Loucy (cell line): ENCODE measurements at regions not wholly inside any gene's neighbourhood (a gene's known extent, or its start where the extent isn't known, plus 50 kb on each side); places are given as distances from the start of the nearest gene placed in this dataset.

Source experiments
- H2AFZ ChIP-seq: fragments of 200-600 bp; sonication (generic); 2 replicates; pipeline ENCODE4 v1.6.0; 2016; ENCODE audit warnings: antibody characterized with exemption, mild to moderate bottlenecking, low read length, moderate library complexity
- H3F3A ChIP-seq: fragments of 200-600 bp; 2 replicates; pipeline ENCODE4 v1.6.0; 2016; ENCODE audit warnings: antibody characterized with exemption, low read depth, mild to moderate bottlenecking
- H3K27me3 ChIP-seq: fragments of 200-600 bp; sonication (generic); 2 replicates; pipeline ENCODE4 v1.6.1; 2014; ENCODE audit warnings: low read length, mild to moderate bottlenecking; ENCODE audit not compliant: insufficient read depth, poor library complexity, severe bottlenecking
- H3K36me3 ChIP-seq: fragments of 200-600 bp; sonication (generic); 2 replicates; pipeline ENCODE4 v1.6.1; 2016; ENCODE audit warnings: low read length; ENCODE audit not compliant: insufficient read depth
- H3K4me1 ChIP-seq: fragments of 200-600 bp; sonication (generic); 2 replicates; pipeline ENCODE4 v1.5.1; 2014; ENCODE audit warnings: low read length, mild to moderate bottlenecking; ENCODE audit not compliant: insufficient read depth, poor library complexity, severe bottlenecking
- H3K4me2 ChIP-seq: fragments of 200-600 bp; sonication (generic); 2 replicates; pipeline ENCODE4 v1.6.0; 2014; ENCODE audit warnings: antibody characterized with exemption, low read length, low read depth, mild to moderate bottlenecking; ENCODE audit not compliant: poor library complexity, severe bottlenecking
- H3K4me3 ChIP-seq: fragments of 200-600 bp; sonication (generic); 2 replicates; pipeline ENCODE4 v1.5.1; 2014; ENCODE audit warnings: low read length, mild to moderate bottlenecking, mixed read lengths; ENCODE audit not compliant: poor library complexity, severe bottlenecking
- H3K79me2 ChIP-seq: fragments of 200-600 bp; sonication (generic); 2 replicates; pipeline ENCODE4 v1.6.1; 2014; ENCODE audit warnings: low read length; ENCODE audit not compliant: insufficient read depth
- H3K9ac ChIP-seq: fragments of 200-600 bp; sonication (generic); 2 replicates; pipeline ENCODE4 v1.6.0; 2014; ENCODE audit warnings: mild to moderate bottlenecking, low read depth, low read length, moderate library complexity; ENCODE audit not compliant: poor library complexity, severe bottlenecking
- H3K9me2 ChIP-seq: fragments of 200-600 bp; sonication (generic); replicated peaks from 2 replicates; pipeline ENCODE4 v1.6.1; 2016; ENCODE audit warnings: low read depth, low read length, mixed read lengths
- H3K9me3 ChIP-seq: fragments of 200-600 bp; sonication (generic); 2 replicates; pipeline ENCODE4 v1.6.1; 2014; ENCODE audit warnings: mild to moderate bottlenecking, antibody characterized with exemption, low read length, low read depth; ENCODE audit not compliant: insufficient read depth
- H4K20me1 ChIP-seq: fragments of 200-600 bp; sonication (generic); 2 replicates; pipeline ENCODE4 v1.6.0; 2014; ENCODE audit warnings: antibody characterized with exemption, low read length, mild to moderate bottlenecking; ENCODE audit not compliant: insufficient read depth, poor library complexity, severe bottlenecking
- EZH2phosphoT487 ChIP-seq: fragments of 200-600 bp; IDR thresholded peaks from 2 replicates; pipeline ENCODE4 v1.6.1; 2018; ENCODE audit warnings: antibody characterized with exemption, mild to moderate bottlenecking, moderate library complexity, borderline replicate concordance
- TF ChIP-seq, protein P1 (sequence below): fragments of 200-600 bp; sonication (generic); conservative IDR thresholded peaks from 2 replicates; pipeline ENCODE4 v1.5.1; 2014; ENCODE audit warnings: mild to moderate bottlenecking, antibody characterized with exemption, low read length

DNA sequence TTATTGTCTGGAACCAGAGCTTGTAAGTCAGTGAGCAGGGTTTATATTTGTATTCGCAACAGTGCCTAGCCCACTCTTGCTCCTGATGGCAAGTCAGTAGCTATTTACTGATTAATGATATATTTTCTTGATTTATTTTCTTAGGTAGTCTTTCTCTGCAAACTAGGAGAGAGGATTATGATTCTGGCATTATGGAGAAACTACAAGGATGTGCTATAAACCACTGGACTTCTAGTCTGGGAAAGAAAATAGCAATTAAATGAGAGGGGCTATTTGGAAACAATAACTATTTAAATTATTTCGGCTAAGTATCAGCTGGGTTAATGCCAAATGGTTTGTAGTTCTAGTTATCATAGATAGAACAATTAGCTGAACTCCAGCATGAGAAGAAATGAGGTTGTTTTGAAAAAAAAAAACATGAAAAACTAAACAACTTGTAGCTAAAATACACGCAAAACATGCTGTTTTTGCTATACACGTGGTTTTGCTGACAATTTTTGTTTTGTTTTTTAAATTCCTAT lies 304.9 kb upstream of the TCF21 start:
- no peak overlapping the region for H2AFZ ChIP-seq
- no peaks in the 10 kb centered on the region for H3K79me2 ChIP-seq
- TF ChIP-seq, protein P1, sequence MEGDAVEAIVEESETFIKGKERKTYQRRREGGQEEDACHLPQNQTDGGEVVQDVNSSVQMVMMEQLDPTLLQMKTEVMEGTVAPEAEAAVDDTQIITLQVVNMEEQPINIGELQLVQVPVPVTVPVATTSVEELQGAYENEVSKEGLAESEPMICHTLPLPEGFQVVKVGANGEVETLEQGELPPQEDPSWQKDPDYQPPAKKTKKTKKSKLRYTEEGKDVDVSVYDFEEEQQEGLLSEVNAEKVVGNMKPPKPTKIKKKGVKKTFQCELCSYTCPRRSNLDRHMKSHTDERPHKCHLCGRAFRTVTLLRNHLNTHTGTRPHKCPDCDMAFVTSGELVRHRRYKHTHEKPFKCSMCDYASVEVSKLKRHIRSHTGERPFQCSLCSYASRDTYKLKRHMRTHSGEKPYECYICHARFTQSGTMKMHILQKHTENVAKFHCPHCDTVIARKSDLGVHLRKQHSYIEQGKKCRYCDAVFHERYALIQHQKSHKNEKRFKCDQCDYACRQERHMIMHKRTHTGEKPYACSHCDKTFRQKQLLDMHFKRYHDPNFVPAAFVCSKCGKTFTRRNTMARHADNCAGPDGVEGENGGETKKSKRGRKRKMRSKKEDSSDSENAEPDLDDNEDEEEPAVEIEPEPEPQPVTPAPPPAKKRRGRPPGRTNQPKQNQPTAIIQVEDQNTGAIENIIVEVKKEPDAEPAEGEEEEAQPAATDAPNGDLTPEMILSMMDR, result no peak
- no peak for TF ChIP-seq EZH2phosphoT487
- H3K27me3 ChIP-seq, result no peaks in the 10 kb centered on the region
- H3K36me3 ChIP-seq, result no peaks in the 10 kb centered on the region
- H4K20me1 ChIP-seq, result no peaks in the 10 kb centered on the region
- H3K9me2 ChIP-seq, result no peaks in the 10 kb centered on the region
- no peak overlapping the region for H3K4me3 ChIP-seq
- no peak overlapping the region for H3K9ac ChIP-seq
- H3K4me2 ChIP-seq, result no peak overlapping the region
- no peaks in the 10 kb centered on the region for H3K9me3 ChIP-seq
- H3K4me1 ChIP-seq, result no peaks in the 10 kb centered on the region
- H3F3A ChIP-seq, result no peaks in the 10 kb centered on the region

DNA sequence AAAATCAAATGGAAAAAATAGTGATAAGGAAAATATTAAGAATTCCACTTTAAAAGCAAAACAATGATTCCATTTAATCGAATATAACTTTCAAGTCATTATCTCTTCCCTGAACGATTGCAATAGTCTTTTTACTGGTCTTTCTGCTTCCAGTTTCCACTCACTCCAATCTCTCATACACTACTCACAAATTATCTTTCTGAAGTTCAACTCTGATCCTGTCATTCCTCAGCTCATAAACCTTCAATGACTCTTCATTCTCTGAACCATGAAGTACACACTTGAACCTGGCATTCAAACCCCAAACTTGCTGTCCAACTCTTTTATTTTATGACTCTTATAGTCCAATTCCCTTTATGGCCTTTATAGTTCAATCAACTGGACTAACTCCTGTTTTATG lies 304.1 kb upstream of the TCF21 start:
- no peak for TF ChIP-seq EZH2phosphoT487
- TF ChIP-seq, protein P1, result no peak
- H4K20me1 ChIP-seq, result no peaks in the 10 kb centered on the region
- H3K36me3 ChIP-seq, result no peaks in the 10 kb centered on the region
- no peak overlapping the region for H3K9ac ChIP-seq
- no peak overlapping the region for H3K4me2 ChIP-seq
- H3K27me3 ChIP-seq, result no peaks in the 10 kb centered on the region
- no peaks in the 10 kb centered on the region for H3K9me3 ChIP-seq
- no peaks in the 10 kb centered on the region for H3K79me2 ChIP-seq
- no peaks in the 10 kb centered on the region for H3K4me1 ChIP-seq
- H3K9me2 ChIP-seq, result no peaks in the 10 kb centered on the region
- H2AFZ ChIP-seq, result no peak overlapping the region
- no peaks in the 10 kb centered on the region for H3F3A ChIP-seq
- no peak overlapping the region for H3K4me3 ChIP-seq

DNA sequence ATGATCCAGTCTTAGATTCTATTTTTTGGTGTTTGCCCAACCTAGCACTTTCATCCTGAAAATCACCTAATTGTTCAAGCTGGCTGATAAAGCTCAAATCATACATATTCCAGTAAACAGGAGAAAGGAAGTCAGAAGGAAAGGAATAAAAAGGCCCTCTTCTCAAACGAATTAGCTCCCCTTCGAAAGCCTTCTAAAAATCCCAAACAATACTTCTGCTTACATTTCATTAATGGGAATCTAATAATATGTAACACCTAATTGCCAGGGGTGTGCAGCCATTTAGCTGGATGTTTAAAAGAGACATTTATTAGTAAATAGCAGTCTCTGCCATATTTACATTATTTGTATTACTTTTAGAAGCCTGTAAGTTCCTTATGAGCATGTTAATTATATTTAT lies 302.9 kb upstream of the TCF21 start:
- TF ChIP-seq, protein P1, result no peak
- TF ChIP-seq EZH2phosphoT487, result no peak
- H3K9me3 ChIP-seq, result no peaks in the 10 kb centered on the region
- H3F3A ChIP-seq, result no peaks in the 10 kb centered on the region
- no peaks in the 10 kb centered on the region for H3K79me2 ChIP-seq
- H3K4me3 ChIP-seq, result no peak overlapping the region
- no peak overlapping the region for H3K9ac ChIP-seq
- H3K27me3 ChIP-seq, result no peaks in the 10 kb centered on the region
- H3K4me2 ChIP-seq, result no peak overlapping the region
- no peaks in the 10 kb centered on the region for H4K20me1 ChIP-seq
- H3K4me1 ChIP-seq, result no peaks in the 10 kb centered on the region
- no peaks in the 10 kb centered on the region for H3K9me2 ChIP-seq
- no peak overlapping the region for H2AFZ ChIP-seq
- no peaks in the 10 kb centered on the region for H3K36me3 ChIP-seq
